NB4 (cell line): ENCODE measurements at regions not wholly inside any gene's neighbourhood (a gene's known extent, or its start where the extent isn't known, plus 50 kb on each side); places are given as distances from the start of the nearest gene placed in this dataset.

Source experiments
- CTCF ChIP-seq: IDR thresholded peaks from one replicate; pipeline ENCODE4 v1.5.1; 2012; ENCODE audit warnings: low read depth, low read length
- MAX ChIP-seq: IDR thresholded peaks from 2 replicates; pipeline ENCODE4 v1.6.1; 2011; ENCODE audit warnings: low read depth, low read length

GRCh38 chr3:127033786-127034185 lies 50.9 kb downstream of the PLXNA1 start:
- TF ChIP-seq CTCF (no peak), MAX (no peak)
